NCI-H526 (cell line): ENCODE measurements at regions not wholly inside any gene's neighbourhood (a gene's known extent, or its start where the extent isn't known, plus 50 kb on each side); places are given as distances from the start of the nearest gene placed in this dataset.

Source experiments
- DNase-seq, 2 experiments: peaks; one replicate each; lab custom pipeline; 2025; lab: John Stamatoyannopoulos, UW

DNA sequence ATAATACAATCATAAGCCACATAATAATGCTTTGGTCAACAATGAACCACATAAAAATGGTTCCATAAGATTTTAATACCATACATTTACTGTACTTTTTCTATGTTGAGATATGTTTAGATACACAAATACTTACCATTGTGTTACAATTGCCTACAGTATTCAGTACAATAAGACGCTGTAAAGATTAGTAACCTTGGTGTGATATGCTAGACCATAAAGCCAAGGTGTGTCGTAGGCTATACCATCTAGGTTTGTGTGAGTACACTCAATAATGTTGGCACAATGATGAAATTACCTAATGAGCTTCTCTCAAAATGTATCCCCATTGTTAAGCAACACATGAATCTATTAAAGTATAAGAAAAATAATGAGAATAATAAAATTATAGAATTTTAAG is 662.3 kb downstream of the SATB2 start:
- no peak for DNase-seq

DNA sequence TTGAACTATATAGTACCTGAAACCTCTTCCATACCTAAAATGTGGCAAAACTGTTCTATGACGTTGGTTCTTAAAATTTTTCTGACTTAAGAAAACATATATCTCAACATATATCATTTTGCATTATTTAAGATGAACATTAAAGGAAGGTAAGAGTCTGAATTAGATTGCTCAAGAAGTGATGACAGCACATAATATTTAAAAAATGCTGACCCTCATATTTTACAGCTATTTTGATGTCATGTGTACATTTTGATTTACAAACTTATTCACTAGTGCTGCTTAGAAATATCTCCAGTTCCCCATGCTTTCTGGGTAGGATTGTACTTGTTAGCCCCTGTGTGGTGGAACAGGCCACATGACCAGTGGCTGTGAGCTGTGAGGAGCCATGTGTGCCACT is 666.1 kb downstream of the SATB2 start:
- DNase-seq = no peak

DNA sequence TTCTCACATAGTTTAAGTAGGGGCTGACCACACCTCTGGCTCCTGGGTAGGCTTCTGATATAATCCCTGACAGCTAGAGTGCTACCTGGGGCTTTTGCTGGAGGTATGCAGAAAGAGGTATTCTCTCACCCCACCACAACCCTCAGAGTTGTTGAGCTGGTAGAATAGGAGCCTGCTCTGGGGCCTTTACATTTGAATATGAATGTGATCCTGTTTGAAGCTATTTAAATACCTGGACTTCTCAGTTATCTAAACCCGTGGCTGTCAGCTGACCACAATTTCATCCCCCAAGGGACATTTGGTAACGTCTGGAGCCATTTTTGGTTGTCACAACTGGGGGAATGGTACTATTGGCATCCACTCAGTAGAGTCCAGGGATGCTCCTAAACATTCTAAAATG is 669.1 kb downstream of the SATB2 start:
- peak in 1 of 2 experiments; percentile 36 for DNase-seq

DNA sequence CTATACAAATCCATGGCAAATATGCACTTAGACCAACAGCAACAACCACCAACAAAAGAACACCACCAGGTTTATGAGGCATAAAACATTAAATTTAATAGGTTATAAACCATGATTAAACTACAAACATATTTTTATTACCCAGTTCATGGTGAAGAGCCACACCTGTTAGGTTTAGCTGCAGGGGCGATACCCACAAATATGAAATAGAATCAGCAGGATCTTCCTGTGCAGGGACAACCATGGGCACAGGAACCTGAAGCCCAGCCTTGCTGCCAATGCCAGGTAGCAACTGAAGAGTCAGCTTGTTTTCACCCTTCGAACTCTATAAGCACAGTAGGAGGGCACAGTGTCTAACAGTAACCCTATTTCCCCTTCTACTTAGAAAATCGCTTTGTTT is 675.0 kb downstream of the SATB2 start:
- DNase-seq = no peak

DNA sequence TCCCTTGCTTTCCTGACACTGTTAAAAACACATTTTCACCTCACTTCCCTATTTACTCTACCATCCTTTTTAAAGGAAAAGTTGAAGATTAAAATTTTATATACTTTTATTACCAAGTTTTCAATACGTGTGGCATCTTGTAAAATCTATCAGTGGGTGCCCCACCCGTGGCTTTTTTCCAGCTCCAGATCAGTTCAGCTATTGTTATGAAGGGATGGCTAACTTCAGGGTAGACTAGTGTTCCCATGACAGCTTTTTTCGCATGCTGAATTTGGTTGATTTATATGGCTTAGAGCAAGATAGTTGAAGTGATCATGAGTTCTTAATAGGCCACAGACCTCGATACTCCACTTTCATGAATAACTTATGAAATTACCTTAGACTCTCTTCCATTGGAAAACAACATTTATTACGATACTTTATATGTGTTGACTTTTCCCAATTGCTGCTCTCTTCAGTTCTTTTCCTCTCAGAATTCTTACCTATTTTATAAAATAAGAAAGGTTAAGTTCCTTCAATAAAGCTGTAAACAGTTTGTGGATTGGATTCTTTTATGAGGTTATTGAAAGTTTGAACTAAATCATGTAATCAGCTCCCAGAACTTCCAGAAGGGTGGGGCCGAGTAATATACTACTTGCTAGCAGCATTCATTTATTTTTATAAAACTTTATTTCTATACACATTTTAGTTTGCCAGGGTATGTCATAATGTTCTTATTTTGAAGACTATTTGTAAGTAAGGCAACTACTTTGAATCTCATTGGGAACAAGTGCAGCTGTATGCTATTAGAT is 680.9 kb downstream of the SATB2 start:
- DNase-seq = no peak

DNA sequence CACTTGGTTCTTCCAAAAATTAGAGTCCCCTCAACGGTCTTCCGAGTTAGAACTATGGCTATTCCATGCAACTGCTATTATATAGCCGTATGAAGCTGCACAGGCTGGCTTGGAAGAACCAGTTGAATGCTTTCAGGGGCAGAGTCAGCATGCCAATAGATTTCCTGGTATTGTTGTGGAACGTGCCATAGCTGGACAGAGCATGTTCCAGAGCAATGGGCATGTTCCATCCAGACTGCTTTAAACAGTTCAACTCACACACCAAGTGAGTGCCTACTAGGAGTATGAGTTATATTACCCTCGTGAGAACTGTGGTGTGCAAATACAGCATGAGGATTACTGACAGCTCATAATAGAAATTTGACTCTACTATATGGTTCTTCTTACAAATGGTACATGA is 682.0 kb downstream of the SATB2 start:
- DNase-seq = no peak

DNA sequence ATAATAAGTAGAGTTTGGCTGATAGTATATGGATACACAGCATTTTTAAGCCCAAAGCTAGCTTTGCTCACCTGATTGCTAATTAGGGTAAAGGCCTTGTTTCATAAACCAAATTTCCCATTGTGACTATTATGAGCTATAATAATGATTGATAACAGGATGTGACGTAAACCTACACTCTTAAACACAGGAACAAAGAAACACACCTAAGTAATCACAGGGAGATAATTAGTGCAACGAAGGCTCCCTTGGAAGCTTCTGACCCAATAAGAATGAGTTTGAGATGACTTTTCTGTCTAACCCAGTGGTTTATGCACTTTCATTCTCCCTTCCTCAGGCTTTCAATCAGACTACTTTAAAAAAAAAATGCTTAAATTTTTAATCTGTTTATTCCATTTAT is 683.2 kb downstream of the SATB2 start:
- DNase-seq = no peak

DNA sequence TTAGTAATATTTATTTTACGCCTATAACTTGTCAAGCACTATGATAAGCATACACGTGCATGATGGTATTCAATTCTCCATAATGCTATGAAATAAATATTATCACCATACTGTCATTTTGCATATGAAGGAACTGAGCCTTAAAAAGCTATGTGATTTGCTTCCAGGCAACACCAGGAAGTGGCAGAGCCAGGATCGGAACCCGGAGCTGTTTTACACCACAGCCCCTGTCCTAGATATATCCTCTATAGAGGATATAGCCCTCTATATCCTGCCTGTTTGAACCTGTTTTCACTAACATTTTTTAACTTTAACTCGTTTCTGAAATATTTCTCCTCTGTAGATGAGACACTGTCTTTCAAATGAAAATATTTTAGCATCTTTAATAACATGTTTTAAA is 690.0 kb downstream of the SATB2 start:
- DNase-seq = no peak

DNA sequence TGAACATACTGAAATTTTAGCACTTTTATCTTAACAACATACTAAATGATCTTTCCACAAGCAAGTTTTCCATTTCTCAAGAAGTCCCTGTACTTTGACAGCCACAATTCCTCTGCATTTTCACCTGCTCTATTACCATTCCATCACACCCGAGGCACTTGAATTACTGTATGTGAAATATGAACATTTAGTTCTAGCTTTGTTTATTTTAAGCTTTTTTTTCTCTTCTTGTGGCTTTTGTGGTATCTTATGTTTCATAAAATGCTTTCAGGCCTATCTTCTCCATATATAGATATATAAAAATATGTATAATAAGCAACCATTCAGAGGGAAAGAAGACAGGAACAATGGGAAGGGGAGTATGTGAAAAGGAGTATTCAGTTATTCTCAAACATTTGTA is 693.9 kb downstream of the SATB2 start:
- no peak for DNase-seq

DNA sequence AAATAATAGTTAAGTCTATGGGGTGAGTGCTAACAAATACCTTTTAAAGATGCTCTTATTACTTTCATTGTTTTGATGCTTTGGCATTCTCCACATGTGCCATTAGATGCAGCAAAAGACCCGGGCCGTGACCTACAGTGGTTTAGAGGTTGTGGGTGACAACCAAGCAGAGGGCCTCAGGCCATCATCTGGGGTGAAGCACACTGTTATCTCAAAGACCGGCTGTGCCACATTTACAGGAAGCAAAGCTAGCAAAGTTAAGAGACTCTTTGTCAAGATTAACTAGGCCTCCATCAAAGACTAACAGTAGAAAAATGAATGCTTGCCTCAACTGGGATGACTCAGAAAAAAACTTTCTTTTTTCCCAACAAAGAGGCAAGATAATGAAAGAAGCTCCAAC is 695.3 kb downstream of the SATB2 start:
- no peak for DNase-seq

DNA sequence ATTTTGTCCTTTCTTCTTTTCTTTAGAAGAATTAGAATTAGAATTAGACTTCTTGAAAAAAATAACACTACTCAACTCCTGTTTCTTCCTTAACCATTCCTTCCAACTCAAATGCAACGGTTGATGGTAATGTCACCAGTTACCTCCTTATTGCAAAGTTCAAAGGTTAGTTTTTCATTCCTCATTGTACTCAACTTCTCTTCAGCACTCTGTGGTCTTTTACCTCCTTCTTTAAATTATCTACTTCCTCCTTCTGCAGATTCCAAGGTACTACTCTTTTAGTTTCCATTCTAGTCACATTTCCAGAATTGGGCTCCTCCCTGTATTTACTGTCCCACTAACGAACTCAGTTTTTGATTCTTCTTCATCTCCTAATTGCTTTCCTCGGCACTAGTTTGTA is 700.7 kb downstream of the SATB2 start:
- DNase-seq = no peak

DNA sequence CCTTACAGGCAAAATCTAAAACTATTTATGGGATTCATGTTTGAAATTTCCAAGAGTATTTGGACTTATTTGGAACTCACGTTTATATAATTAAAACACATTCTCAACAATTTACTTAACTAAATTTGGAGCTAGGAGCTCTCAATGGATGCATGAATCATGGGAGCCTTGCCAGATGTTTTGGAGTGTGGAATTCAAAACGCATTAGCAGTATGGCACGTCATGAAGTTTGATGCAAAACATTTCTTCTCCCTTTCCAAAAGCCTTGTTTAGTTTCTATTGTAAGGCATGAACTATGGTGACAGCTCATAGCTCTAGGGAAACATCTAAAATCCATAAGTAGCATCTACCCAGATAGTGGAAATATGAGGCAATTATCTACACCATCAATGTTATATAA is 701.6 kb downstream of the SATB2 start:
- DNase-seq = no peak

DNA sequence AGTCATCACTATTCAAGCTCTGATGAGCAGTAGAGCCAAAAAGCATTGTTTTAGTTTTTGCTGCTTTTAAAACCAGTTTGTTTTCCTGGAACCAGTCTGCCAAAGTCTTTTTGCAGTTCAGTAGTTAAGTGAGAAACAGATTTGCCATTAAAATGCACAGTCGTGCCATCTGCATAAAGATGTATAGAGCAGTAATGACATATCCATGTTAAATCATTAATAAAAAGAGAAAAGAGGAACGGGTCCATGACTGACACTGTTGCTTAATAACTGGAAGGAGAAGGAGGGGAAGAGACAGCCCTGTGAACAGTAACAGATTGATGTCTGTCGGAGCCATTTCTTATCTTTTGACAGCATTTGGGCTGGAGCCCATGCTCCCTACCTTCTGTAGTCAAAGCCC is 704.6 kb downstream of the SATB2 start:
- DNase-seq = no peak

DNA sequence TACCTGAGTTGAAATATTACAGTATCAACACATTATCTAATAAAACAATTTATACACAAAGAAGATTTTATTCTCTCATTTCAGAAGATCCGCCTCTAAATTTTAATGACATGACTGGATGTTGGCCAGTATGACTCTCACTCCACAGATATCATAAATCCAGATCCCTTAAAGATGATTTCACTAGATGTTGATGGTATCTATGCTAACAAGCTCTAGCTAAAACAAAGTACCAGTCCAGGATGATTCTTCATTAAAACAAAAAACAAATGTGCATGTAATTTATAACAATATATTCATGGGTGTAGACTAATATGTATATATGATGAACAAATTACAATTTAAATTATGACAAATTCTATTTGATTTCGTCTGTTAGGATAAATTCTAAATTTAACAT is 708.4 kb downstream of the SATB2 start:
- no peak for DNase-seq

DNA sequence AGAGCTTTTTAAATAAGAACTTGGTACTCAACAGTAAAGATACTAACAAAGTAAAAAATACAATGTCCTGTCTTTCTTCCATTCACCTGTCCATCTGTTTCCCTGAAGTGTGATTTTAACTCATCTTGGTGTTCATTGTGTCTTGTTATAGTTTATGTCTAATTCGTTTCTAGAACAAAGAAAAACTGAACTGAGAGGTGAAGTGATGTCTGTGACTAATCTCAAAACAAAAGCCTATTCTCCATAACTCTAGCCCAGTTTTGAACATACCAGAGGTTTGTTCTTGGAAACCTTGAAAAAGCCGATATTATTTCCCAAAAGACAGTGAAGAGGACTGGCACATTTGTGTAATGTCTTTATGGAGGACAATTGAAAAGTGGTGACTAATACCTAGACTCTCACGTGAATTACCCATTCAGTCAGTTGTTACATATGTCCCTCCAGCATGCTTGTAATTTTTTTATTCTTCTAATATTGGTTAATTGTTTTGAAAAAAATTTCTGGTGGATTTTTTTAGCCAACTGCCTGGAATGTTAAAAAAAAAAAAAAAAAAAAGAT is 725.8 kb downstream of the SATB2 start:
- DNase-seq = no peak

DNA sequence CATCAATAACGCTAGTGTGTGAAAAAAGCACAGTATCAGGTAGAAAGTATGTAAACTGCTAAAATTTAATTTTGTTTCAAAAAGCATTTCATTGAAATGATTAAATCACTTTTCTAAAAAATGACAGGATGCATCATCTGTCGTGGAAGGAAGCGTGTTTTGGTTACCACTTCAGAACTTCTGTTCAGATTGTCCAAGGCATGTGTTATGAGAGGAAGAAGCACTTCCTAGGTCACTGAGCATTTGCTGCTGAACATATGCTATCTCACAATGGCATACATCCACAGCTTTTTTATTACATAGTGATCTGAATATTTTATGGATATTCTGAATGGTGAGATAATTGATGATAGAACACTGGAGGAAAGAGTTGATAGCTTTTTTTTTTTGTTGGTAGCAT is 737.5 kb downstream of the SATB2 start:
- DNase-seq = no peak

DNA sequence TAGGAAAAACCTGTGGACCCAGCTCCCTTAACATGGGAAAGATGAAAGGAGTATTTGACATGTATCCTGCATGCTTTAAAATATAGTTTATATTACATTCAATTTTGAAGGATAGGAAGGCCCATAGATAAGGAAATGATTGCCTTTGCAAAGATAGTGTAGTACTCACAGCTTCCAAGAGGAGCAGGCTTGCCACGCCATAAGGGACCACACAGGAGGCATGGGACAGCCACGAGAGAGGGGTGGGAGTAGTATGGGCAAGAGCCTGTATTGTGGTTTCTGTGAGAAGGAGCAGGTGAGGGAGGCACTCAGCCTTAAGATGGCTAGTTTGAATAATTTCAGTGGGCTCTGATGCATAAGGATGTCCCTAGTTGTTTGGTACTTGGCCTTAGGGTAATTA is 740.3 kb downstream of the SATB2 start:
- no peak for DNase-seq

DNA sequence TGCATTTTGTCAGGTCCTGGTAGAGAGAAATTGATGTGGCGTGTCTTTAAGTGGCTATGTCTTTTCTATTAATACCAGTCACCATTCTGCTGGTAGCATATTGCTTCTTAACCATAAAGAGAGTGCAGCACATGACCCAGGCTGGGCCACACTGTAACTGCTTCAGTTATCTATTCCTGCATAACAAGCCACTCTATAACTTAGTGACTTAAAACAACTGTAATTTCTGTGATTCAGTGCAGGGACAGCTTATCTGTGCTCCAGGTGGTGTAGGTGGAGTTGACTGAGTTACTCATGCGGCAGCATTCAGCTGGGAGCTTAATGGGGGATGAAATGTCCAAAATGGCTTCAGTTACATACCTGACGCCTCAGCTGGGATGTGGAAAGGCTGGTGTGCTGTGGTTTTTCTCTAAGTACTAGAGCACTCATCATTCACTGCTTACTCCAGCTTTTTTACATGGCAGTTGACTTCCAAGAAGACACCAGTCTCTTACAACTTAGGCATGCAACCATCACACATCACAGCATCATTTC is 742.4 kb downstream of the SATB2 start:
- no peak for DNase-seq

DNA sequence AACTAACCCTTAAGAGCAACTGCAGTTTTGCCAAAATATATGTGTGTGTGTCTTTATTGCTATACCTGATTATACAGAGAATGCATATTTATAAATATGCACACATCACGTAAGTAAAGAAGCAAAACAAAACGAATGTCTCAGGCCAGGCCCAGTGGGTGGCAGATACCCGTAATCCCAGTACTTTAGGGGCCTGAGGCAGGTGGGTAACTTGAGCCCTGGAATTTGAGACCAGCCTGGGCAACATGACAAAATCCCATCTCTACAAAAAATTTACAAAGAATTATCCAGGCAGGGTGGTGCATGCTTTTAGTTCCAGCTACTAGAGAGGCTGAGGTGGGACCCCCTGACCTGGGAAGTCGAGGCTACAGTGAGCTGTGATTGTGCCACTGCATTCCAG is 745.3 kb downstream of the SATB2 start:
- DNase-seq = no peak

DNA sequence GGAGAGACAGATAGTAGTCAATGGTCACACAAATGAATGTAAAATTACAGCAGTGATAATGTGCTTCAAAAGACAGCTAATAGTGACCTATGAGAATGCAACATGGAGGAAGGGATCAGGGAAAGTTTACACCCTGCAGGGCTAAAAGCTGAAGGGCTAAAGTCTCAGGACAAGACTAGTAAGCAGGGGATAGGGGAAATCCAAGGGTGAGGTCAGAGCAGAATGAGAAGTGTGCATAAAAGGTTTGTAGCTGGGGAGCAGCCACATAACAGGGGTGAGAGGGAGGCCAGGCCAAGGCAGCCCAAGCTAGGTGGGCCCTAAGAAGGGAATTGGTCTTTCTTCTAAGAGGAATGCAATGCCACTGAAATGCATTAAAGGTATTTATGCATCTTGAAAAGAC is 746.3 kb downstream of the SATB2 start:
- DNase-seq = no peak

DNA sequence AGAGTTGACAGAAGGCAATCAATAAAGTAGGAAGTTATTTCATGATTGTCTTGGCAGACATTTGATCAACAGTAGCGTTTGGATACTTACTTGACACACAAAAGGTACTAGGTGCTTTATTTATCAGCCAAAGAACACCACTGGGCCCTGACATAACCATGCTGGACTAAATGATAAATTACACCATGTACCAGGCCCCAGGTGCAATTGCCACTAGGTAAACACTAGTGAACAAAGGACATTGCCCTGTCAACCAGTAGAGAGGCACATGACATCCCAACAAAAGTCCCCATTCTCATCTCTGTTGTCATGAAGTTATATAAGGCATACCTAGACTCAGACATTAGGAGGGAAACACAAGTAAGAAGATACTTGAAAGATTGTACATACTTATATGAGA is 747.2 kb downstream of the SATB2 start:
- DNase-seq = no peak

DNA sequence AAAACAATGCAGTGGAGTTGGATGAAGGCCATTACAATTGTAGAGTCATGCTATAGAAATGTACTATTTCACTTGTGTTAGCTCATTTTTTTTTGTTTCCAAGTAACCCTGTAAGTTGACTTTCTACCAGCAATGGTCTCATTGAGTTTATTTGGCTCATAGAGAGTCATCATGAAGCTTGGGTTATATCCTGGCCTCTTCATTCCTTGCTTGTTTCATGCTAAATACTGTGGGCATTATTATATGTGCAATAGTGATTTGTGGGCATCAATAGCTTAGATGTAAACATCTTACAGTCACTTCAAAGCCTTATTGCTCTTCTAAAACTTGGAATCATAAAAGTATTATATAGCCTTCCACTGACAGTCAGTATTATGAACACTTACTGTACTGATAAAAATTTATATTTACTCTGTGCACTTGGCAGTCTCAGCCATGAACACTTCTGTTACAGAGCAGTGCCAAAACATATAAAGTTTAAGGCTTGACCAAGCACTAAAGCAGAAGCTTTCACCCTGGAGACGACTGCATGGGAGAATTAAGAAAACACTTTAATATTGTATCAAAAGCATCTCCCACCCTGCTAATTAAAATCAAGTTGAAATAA is 751.2 kb downstream of the SATB2 start:
- DNase-seq = no peak

DNA sequence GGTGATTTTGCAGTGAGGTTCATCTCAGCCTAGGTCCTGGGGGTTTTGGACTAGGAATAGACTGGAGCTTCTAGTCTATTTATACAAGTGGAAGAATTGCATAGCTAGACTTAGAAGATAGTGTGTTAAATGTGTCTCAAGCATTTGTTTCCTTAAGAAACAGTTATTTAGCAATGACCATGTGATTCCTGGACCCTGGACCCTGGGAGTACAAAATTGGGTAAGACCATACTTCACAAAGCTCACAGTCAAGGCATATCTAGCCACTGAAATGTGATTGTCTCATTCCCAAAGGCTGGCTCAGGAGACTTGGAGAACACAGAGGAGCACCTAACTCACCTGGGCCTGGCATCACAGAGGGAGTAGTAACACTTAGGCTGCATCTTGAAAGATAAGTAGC is 754.5 kb downstream of the SATB2 start:
- DNase-seq = no peak

DNA sequence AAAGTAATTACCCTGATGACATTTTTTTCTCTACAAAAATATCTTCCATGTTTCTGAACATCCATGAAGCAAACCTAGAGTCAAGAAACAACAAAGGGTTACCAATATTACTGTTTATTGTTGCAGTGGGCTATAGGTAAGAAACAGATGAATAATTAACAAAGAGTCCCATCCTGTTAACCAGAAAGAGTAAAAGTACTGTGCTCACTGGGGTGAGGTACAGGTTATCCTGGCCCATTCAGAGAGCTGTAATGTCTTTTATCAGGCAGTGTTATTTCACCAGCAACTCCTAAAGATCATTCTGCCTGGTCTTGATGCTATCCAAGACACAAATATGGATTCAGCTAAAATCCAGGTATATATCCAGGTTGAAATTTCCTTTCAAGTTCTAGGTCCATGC is 754.9 kb downstream of the SATB2 start:
- DNase-seq = no peak
